BJ (cell line): ENCODE measurements at regions not wholly inside any gene's neighbourhood (a gene's known extent, or its start where the extent isn't known, plus 50 kb on each side); places are given as distances from the start of the nearest gene placed in this dataset.

Experiments used
- CTCF ChIA-PET: fragments of 350-600 bp; formaldehyde crosslinking; extraction: SDS; loops from one replicate; lab custom pipeline; 2021; ENCODE audit warnings: antibody characterized with exemption, inconsistent platforms; lab: Yijun Ruan, JAX
- POLR2A ChIA-PET: fragments of 300-600 bp; sonication (Branson Sonifier 250); formaldehyde crosslinking; extraction: SDS; loops from one replicate; lab custom pipeline; 2021; ENCODE audit warnings: antibody characterized with exemption; lab: Charles Lee
- DNase-seq: peaks from one replicate; pipeline ENCODE4 v3.0.0-alpha.2; 2011; ENCODE audit warnings: low read depth
- H3K27me3 ChIP-seq: 2 replicates; pipeline ENCODE4 v1.6.0; 2011; ENCODE audit warnings: low read length; ENCODE audit not compliant: control insufficient read depth, insufficient read depth
- H3K36me3 ChIP-seq: 2 replicates; pipeline ENCODE4 v1.5.1; 2011; ENCODE audit warnings: low read length; ENCODE audit not compliant: control insufficient read depth, insufficient read depth
- H3K4me3 ChIP-seq: 2 replicates; pipeline ENCODE4 v1.5.1; 2011; ENCODE audit warnings: low read depth, mild to moderate bottlenecking, control low read depth, low read length
- CTCF ChIP-seq: IDR thresholded peaks from 2 replicates; pipeline ENCODE4 v1.5.1; 2011; ENCODE audit warnings: low read depth, mild to moderate bottlenecking, control low read depth, inconsistent platforms, low read length, moderate library complexity; ENCODE audit not compliant: insufficient read depth

GRCh38 chr18:10009321-10010144 is 95.7 kb downstream of the VAPA start:
- no peak for DNase-seq
- Histone ChIP-seq H3K4me3 (no peak overlapping the region), H3K36me3 (no peaks in the 10 kb centered on the region), H3K27me3 (no peaks in the 10 kb centered on the region)
- ChIA-PET POLR2A (no interaction called here), CTCF (interaction anchor here (1.5 to 3.7 kb wide), 2 partner anchors 28 to 510 kb away, joined by 3 to 24 read pairs; no protein-coding TSS in a partner anchor)
- TF ChIP-seq CTCF = no peak

GRCh38 chr18:10010611-10011015 is 96.8 kb downstream of the VAPA start:
- CTCF ChIA-PET = interaction anchor here (0.9 to 3.7 kb wide), 6 partner anchors 29 to 509 kb away, joined by 3 to 24 read pairs (median 4); no protein-coding TSS in a partner anchor
- TF ChIP-seq CTCF = no peak
- peak; percentile 80 for DNase-seq
- Histone ChIP-seq H3K4me3 (no peak overlapping the region), H3K27me3 (no peaks in the 10 kb centered on the region), H3K36me3 (no peaks in the 10 kb centered on the region)
- POLR2A ChIA-PET = no interaction called here

- POLR2A ChIA-PET = no interaction called here
- no peak for TF ChIP-seq CTCF
Measured at GRCh38 chr18:10011061-10011460, 97.2 kb downstream of the VAPA start.

GRCh38 chr18:10011751-10012150 is 97.9 kb downstream of the VAPA start:
- CTCF ChIA-PET = interaction anchor here (1.1 to 3.7 kb wide), 2 partner anchors 31 to 508 kb away, joined by 3 to 24 read pairs; no protein-coding TSS in a partner anchor
- Histone ChIP-seq H3K4me3 (no peak overlapping the region), H3K27me3 (no peaks in the 10 kb centered on the region), H3K36me3 (no peaks in the 10 kb centered on the region)
- no peak for DNase-seq
- POLR2A ChIA-PET = no interaction called here
- no peak for TF ChIP-seq CTCF

More at GRCh38 chr18:10011061-10011460, 97.2 kb downstream of the VAPA start:
- Histone ChIP-seq H3K27me3 (no peaks in the 10 kb centered on the region), H3K36me3 (no peaks in the 10 kb centered on the region), H3K4me3 (no peak overlapping the region)
- DNase-seq = no peak
- CTCF ChIA-PET = interaction anchor here (0.9 to 3.7 kb wide), 6 partner anchors 30 to 508 kb away, joined by 3 to 24 read pairs (median 4); no protein-coding TSS in a partner anchor

GRCh38 chr18:10012526-10012925 is 98.7 kb downstream of the VAPA start:
- Histone ChIP-seq H3K27me3 (no peaks in the 10 kb centered on the region), H3K36me3 (no peaks in the 10 kb centered on the region), H3K4me3 (no peak overlapping the region)
- ChIA-PET CTCF (interaction anchor here (0.8 to 3.7 kb wide), 3 partner anchors 32 to 507 kb away, joined by 3 to 24 read pairs (median 4); no protein-coding TSS in a partner anchor), POLR2A (no interaction called here)
- TF ChIP-seq CTCF = no peak
- DNase-seq = no peak
